Activated T-helper 2 cell treated with anti-CD3 and anti-CD28 coated beads, Interferon-gamma antibody, Interleukin-2, Interleukin-4, amounts not matched to agents 10 μg/mL and 5 μg/mL and 100 μg/mL, durations not matched to agents 14 hours and 24 hours and 36 hours (primary cell): ENCODE measurements at regions not wholly inside any gene's neighbourhood (a gene's known extent, or its start where the extent isn't known, plus 50 kb on each side); places are given as distances from the start of the nearest gene placed in this dataset.
"Not testable (repeated sequence)": the region's sequence is repeated elsewhere in the genome, so short reads cannot be mapped to it uniquely, and the experiment has no call there.

Experiments used
- DNase-seq: peaks from one replicate; pipeline ENCODE4 v3.0.0; 2021; ENCODE audit warnings: low spot score
- H3K27ac Mint-ChIP-seq: one replicate; pipeline ENCODE4 v1.8.0; 2021; ENCODE audit warnings: mixed read lengths
- H3K27me3 Mint-ChIP-seq: one replicate; pipeline ENCODE4 v1.8.0; 2021; ENCODE audit warnings: low read depth, mixed read lengths
- H3K36me3 Mint-ChIP-seq: one replicate; pipeline ENCODE4 v1.8.0; 2021; ENCODE audit warnings: low read depth, mixed read lengths
- H3K4me1 Mint-ChIP-seq: one replicate; pipeline ENCODE4 v1.8.0; 2021; ENCODE audit warnings: low read depth, mixed read lengths
- H3K4me3 Mint-ChIP-seq: one replicate; pipeline ENCODE4 v1.8.0; 2021; ENCODE audit warnings: low read depth, mild to moderate bottlenecking, moderate library complexity, mixed read lengths
- H3K9me3 Mint-ChIP-seq: one replicate; pipeline ENCODE4 v1.8.0; 2021; ENCODE audit warnings: mixed read lengths
- intact Hi-C: fragments of 100-400 bp; cut with micrococcal nuclease; formaldehyde crosslinking; loops from one replicate; pipeline ENCODE4 v1.15.1; 2023

GRCh38 chr7:155380976-155381851 lies 76.7 kb upstream of the EN2 start:
- no peak overlapping the region for H3K4me3 Mint-ChIP-seq
- DNase-seq = no peak
- H3K27ac Mint-ChIP-seq = no peak overlapping the region
- peaks cover 79% of the 10 kb centered on the region for H3K27me3 Mint-ChIP-seq
- intact Hi-C loops = loop anchor here (1.0 kb wide), 1 partner anchor 152 kb away; no protein-coding TSS in a partner anchor
- peaks cover 9% of the 10 kb centered on the region for H3K4me1 Mint-ChIP-seq
- H3K36me3 Mint-ChIP-seq = no peaks in the 10 kb centered on the region
- H3K9me3 Mint-ChIP-seq = no peaks in the 10 kb centered on the region

DNA sequence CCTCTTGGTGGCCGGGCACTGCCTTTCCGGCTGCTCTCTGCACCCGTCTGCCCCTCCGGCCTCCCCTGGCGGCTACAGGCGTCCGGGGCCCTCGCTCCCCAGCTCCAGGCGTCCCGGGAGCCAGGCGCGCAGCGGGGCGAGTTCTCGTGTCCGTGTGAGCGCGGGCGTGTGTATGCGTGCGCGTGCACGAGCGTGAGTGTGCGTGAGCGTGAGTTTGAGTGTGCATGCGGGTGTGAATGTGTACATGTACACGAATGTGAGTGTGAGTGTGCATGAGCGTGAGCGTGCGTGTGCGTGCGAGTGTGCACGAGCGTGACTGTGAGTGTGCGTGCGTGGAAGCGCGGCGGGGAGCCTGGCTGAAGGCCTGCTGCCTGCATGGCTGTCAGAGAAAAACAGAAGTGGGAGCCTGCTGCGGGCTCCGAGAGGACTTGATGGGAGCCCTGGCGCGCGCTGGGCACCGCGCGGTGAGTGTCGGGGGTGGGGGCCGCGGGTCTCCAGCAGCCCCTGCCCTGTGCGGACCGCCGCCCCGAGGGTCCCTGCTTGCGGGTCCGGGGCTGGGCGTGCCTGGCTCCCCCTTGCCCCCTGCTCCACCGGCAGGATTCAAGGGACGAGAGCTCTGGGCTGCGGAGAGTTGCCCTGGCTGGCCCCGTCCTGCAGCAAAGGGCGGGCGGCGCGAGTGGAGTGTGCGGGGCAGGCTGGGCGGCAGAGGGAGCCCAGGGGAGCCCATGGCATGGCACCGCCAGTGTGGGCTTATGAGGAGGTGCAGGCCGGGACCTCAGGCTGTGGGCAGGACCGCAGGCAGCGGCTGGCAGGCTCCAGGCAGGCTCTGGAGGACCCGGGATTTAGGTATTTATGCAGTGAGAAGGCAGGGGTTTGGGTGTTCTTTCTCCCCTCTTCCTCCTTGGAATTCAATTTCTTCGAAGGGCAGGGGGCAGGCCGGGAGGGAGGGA lies 75.8 kb upstream of the EN2 start:
- intact Hi-C loops = no loop called here
- peaks cover 7% of the 10 kb centered on the region for H3K4me1 Mint-ChIP-seq
- no peak overlapping the region for H3K4me3 Mint-ChIP-seq
- peaks cover 74% of the 10 kb centered on the region for H3K27me3 Mint-ChIP-seq
- H3K36me3 Mint-ChIP-seq = no peaks in the 10 kb centered on the region
- no peak overlapping the region for H3K27ac Mint-ChIP-seq
- no peak for DNase-seq
- H3K9me3 Mint-ChIP-seq = no peaks in the 10 kb centered on the region

DNA sequence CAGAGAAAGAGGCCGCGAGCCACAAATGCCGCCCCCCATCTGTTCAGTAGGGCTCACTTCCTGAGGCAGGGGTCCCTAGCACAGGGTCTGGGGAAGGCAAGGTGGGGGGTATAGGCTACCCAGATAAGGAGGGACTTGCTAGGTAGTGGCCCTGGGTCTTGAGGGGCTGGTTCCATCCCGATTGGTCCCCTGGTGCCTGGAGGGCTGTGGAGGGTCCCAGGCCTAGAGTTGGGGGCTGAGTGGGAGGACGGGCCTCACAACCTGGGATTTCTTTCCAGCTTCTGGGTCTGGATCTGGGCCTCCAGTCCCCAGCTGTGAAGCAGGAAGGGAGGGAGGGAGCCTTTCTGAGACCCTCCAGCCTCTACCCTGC lies 75.1 kb upstream of the EN2 start:
- intact Hi-C loops = no loop called here
- no peak overlapping the region for H3K4me3 Mint-ChIP-seq
- peaks cover 7% of the 10 kb centered on the region for H3K4me1 Mint-ChIP-seq
- no peak overlapping the region for H3K27ac Mint-ChIP-seq
- peaks cover 71% of the 10 kb centered on the region for H3K27me3 Mint-ChIP-seq
- no peak for DNase-seq
- H3K9me3 Mint-ChIP-seq = no peaks in the 10 kb centered on the region
- no peaks in the 10 kb centered on the region for H3K36me3 Mint-ChIP-seq

DNA sequence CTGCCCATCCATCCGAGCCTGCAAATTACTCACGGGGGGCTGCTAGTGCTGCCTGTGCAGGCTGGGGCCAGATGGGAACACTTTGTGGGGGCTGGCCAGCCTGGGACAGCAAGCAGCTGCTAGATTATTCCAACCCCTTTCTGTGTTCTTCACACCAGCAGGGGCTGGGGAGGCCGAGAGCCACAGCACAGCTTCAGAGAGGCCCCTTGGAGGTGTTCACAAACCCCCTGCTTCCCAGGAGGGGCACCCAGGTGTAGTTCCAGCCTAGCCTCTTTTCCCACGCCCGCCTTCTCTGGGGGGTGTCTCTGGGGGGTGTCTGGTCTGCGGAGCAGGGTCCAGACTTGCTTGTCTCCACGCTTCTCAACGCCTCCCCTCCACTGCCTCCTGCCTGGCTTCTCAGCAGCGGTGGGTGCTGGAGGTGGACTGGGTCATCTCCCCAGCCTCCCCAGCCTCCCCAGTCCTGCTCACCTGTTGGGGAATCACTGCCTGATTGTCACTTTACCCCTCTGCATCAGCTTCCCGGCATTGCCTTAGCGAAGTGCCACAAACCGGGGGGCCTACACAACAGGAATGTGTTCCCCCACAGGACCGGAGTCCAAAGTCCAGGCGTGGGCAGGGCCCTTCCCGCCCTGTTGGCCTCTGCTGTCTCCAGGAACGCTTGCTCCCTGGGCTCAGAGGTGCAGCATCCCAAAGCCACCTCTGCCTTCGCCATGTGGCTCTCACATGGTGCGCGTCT lies 74.0 kb upstream of the EN2 start:
- Mint-ChIP-seq H3K4me3 (no peak overlapping the region), H3K36me3 (no peaks in the 10 kb centered on the region), H3K27ac (no peak overlapping the region), H3K9me3 (no peaks in the 10 kb centered on the region), H3K27me3 (peaks cover 65% of the 10 kb centered on the region), H3K4me1 (peaks cover 7% of the 10 kb centered on the region)
- DNase-seq = no peak
- intact Hi-C loops = no loop called here

- H3K9me3 Mint-ChIP-seq = no peaks in the 10 kb centered on the region
- H3K27me3 Mint-ChIP-seq = peaks cover 60% of the 10 kb centered on the region
- no peak overlapping the region for H3K27ac Mint-ChIP-seq
- H3K36me3 Mint-ChIP-seq = no peaks in the 10 kb centered on the region
- H3K4me3 Mint-ChIP-seq = no peak overlapping the region
- intact Hi-C loops = no loop called here
- no peak for DNase-seq
- peaks cover 7% of the 10 kb centered on the region for H3K4me1 Mint-ChIP-seq
These were observed 73.2 kb upstream of the EN2 start for GRCh38 chr7:155384751-155385150.

DNA sequence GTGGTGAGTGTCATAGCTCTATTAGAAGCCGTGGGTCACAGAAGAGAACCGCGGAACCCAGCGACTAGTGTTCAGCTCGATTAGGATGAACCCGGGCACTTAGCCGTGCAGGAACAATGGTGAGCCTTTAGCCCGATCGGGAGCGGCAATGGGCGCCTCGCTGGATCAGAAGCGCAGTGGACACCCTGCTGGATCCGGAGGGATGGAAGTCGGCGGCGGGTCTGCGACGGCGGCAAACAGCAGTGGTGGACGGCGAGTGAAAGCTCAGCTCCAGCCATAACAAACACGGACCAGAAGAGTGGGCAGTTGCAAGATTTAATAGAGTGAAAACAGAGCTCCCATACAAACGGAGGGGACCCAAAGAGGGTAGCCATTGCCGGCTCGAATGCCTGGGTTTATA lies 72.7 kb upstream of the EN2 start:
- H3K4me3 Mint-ChIP-seq, intact Hi-C loops, DNase-seq, H3K4me1 Mint-ChIP-seq, H3K36me3 Mint-ChIP-seq, H3K27ac Mint-ChIP-seq, H3K9me3 Mint-ChIP-seq: not testable (repeated sequence)
- peaks cover 55% of the 10 kb centered on the region for H3K27me3 Mint-ChIP-seq

GRCh38 chr7:155386608-155387007 lies 71.3 kb upstream of the EN2 start:
- H3K4me3 Mint-ChIP-seq = no peak overlapping the region
- intact Hi-C loops = no loop called here

DNA sequence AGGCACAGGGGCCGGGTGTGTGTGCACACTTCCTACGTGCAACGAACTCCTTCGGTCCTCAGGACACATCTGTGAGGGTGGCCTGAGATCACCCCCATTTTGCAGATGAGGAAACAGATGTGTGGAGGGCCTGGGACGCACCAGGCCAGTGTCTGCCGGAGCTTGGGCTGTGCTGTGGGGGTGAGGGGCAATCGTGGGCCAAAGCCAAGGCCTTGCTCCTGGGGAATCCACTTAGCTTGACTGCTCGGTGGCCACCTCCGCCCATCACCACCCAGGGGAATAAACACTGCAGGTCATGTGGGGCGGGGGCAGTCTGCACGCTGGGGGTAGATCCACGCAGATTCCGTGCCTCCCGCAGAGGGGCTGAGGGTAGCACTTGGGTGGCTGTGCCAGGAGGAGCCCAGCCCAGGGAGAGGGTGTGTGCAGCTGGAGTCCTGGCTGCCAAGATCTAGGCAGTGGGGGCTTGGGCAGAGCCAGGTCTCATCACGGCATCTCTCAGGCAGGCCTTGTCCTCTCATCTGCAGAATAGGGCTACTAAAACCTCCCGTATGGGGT lies 70.8 kb upstream of the EN2 start:
- Mint-ChIP-seq H3K4me3 (no peak overlapping the region), H3K36me3 (no peaks in the 10 kb centered on the region), H3K4me1 (no peaks in the 10 kb centered on the region), H3K9me3 (no peaks in the 10 kb centered on the region), H3K27ac (no peak overlapping the region), H3K27me3 (peaks cover 40% of the 10 kb centered on the region)
- DNase-seq = no peak
- intact Hi-C loops = no loop called here

More at GRCh38 chr7:155386608-155387007, 71.3 kb upstream of the EN2 start:
- no peak for DNase-seq
- Mint-ChIP-seq H3K36me3 (no peaks in the 10 kb centered on the region), H3K4me1 (peaks cover 2% of the 10 kb centered on the region), H3K27ac (no peak overlapping the region), H3K9me3 (no peaks in the 10 kb centered on the region), H3K27me3 (peaks cover 44% of the 10 kb centered on the region)

DNA sequence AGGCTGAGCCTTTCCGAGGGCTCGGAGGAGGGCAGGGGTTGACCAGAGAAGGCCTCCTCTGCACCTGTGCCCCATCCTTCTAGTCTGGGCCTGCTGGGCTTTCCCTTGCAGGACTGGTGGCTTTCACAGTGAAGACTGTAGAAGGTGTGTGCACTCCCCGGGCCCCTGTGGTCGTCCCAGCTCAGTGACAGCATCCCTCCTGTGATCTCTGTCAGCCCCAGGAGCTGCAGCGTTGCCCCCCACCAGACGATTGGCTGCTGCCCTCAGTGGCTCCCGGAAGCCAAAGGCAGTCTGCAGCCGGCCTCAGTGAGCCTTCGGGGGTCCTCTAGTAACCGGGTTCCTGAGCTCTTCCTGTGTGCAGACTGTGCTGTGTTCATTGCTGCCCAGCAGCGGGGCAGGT lies 69.4 kb upstream of the EN2 start:
- Mint-ChIP-seq H3K4me1 (no peaks in the 10 kb centered on the region), H3K27me3 (peaks cover 31% of the 10 kb centered on the region), H3K27ac (no peak overlapping the region), H3K9me3 (no peaks in the 10 kb centered on the region), H3K4me3 (no peak overlapping the region), H3K36me3 (no peaks in the 10 kb centered on the region)
- intact Hi-C loops = no loop called here
- no peak for DNase-seq

- H3K4me3 Mint-ChIP-seq = no peak overlapping the region
- no peak for DNase-seq
- H3K27ac Mint-ChIP-seq = no peak overlapping the region
- H3K36me3 Mint-ChIP-seq = no peaks in the 10 kb centered on the region
- intact Hi-C loops = no loop called here
- H3K4me1 Mint-ChIP-seq = no peaks in the 10 kb centered on the region
- no peaks in the 10 kb centered on the region for H3K9me3 Mint-ChIP-seq
- peaks cover 13% of the 10 kb centered on the region for H3K27me3 Mint-ChIP-seq
These were observed 66.5 kb upstream of the EN2 start for GRCh38 chr7:155391414-155391813.

DNA sequence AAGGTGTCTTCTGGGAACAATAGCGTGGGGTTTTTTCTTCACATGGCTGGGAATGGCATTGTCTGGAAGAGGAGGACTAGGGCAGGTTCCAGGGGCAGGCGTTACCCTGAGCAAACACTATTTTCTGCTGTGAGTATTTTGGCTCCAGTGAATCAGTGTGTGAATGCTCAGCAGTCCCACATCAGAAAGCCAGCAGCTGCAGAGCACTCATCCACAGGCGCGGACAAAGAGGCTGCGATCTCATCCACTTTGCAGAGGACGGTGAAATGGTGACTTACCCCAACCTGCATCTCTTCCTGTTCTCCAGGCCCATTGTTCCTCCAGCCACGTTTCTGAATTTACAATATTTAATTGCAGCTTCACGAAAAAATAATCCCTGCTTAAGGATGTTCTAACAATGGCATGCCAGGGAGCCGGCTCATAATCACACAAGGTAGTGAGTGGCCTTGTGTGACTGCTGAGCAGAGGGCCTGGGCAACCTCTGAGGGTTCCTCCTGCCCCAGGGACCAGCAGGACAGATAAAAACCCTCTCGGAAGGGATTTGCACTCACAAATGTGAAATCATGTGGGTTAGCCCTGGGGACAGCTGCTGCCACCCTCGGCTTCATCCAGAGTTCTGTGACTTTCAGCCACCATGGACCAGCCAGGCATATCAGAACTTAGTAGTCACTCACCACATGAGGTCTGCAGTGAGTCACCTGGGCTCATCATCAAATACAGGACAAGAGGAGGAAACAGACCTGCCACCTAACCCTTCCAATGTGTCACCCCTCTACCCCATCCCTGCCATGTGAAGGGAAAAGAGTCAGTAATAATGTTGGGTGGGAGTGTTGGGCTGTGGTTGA lies 65.0 kb upstream of the EN2 start:
- no peak for DNase-seq
- no peak overlapping the region for H3K27ac Mint-ChIP-seq
- intact Hi-C loops = no loop called here
- H3K4me3 Mint-ChIP-seq = no peak overlapping the region
- H3K36me3 Mint-ChIP-seq = no peaks in the 10 kb centered on the region
- H3K27me3 Mint-ChIP-seq = peaks cover 8% of the 10 kb centered on the region
- no peaks in the 10 kb centered on the region for H3K4me1 Mint-ChIP-seq
- no peaks in the 10 kb centered on the region for H3K9me3 Mint-ChIP-seq

- Mint-ChIP-seq H3K4me1 (no peaks in the 10 kb centered on the region), H3K27me3 (peaks cover 2% of the 10 kb centered on the region), H3K9me3 (no peaks in the 10 kb centered on the region), H3K4me3 (no peak overlapping the region), H3K27ac (no peak overlapping the region), H3K36me3 (no peaks in the 10 kb centered on the region)
- intact Hi-C loops = no loop called here
- DNase-seq = no peak
These were observed 63.5 kb upstream of the EN2 start for GRCh38 chr7:155394413-155394812.
